Fibroblast of mammary gland (primary cell): ENCODE measurements at regions not wholly inside any gene's neighbourhood (a gene's known extent, or its start where the extent isn't known, plus 50 kb on each side); places are given as distances from the start of the nearest gene placed in this dataset.

Source experiments
- DNase-seq: peaks from one replicate; pipeline ENCODE4 v3.0.0-alpha.2; 2010; ENCODE audit warnings: low read depth
- H3K4me3 ChIP-seq: 2 replicates; pipeline ENCODE4 v1.5.1; 2011; ENCODE audit warnings: low read depth, mild to moderate bottlenecking, low read length, moderate library complexity; ENCODE audit not compliant: control insufficient read depth
- CTCF ChIP-seq: conservative IDR thresholded peaks from 2 replicates; pipeline ENCODE4 v1.5.1; 2011; ENCODE audit warnings: low read depth, low read length, inconsistent platforms; ENCODE audit not compliant: control insufficient read depth, insufficient read depth

GRCh38 chr13:79650688-79651087, 169.7 kb downstream of the NDFIP2 start:
- DNase-seq: no peak
- H3K4me3 ChIP-seq: no peak overlapping the region
- TF ChIP-seq CTCF: no peak

- H3K4me3 ChIP-seq: no peak overlapping the region
- TF ChIP-seq CTCF: no peak
- no peak for DNase-seq
These were observed 167.2 kb downstream of the NDFIP2 start for GRCh38 chr13:79648191-79648590.

GRCh38 chr13:79647533-79647932, 166.6 kb downstream of the NDFIP2 start:
- DNase-seq: no peak

GRCh38 chr13:79646880-79647279, 165.9 kb downstream of the NDFIP2 start:
- no peak for DNase-seq
- H3K4me3 ChIP-seq: no peak overlapping the region
- TF ChIP-seq CTCF: no peak

More at GRCh38 chr13:79647533-79647932, 166.6 kb downstream of the NDFIP2 start:
- TF ChIP-seq CTCF: no peak
- no peak overlapping the region for H3K4me3 ChIP-seq

- no peak for TF ChIP-seq CTCF
These were observed 164.6 kb downstream of the NDFIP2 start for GRCh38 chr13:79645569-79645968.

GRCh38 chr13:79642596-79642995, 161.6 kb downstream of the NDFIP2 start:
- no peak overlapping the region for H3K4me3 ChIP-seq
- no peak for DNase-seq
- no peak for TF ChIP-seq CTCF

More at GRCh38 chr13:79645569-79645968, 164.6 kb downstream of the NDFIP2 start:
- no peak overlapping the region for H3K4me3 ChIP-seq
- DNase-seq: no peak

GRCh38 chr13:79637133-79637763, 156.3 kb downstream of the NDFIP2 start:
- no peak for TF ChIP-seq CTCF
- no peak for DNase-seq

More at GRCh38 chr13:79637133-79637763, 156.3 kb downstream of the NDFIP2 start:
- no peak overlapping the region for H3K4me3 ChIP-seq
